Bronchial epithelial cell (primary cell): ENCODE measurements at regions not wholly inside any gene's neighbourhood (a gene's known extent, or its start where the extent isn't known, plus 50 kb on each side); places are given as distances from the start of the nearest gene placed in this dataset.

Source experiments
- DNase-seq: peaks from one replicate; pipeline ENCODE4 v3.0.0-alpha.2; 2010; ENCODE audit warnings: low read depth
- FAIRE-seq: peaks from 2 replicates; lab custom pipeline; 2011; peaks lifted over from hg19 to GRCh38; lab: Jason Lieb, UNC
- H3K27me3 ChIP-seq: 2 replicates; pipeline ENCODE4 v1.5.1; 2011; ENCODE audit warnings: low read length; ENCODE audit not compliant: control insufficient read depth, insufficient read depth
- H3K36me3 ChIP-seq: 2 replicates; pipeline ENCODE4 v1.5.1; 2011; ENCODE audit warnings: low read length; ENCODE audit not compliant: control insufficient read depth, insufficient read depth
- H3K4me3 ChIP-seq: 2 replicates; pipeline ENCODE4 v1.5.1; 2011; ENCODE audit warnings: mild to moderate bottlenecking, low read depth, low read length, control low read depth
- TF ChIP-seq, protein P1 (sequence below): IDR thresholded peaks from 2 replicates; pipeline ENCODE4 v1.5.1; 2011; ENCODE audit warnings: mild to moderate bottlenecking, moderate library complexity, low read length, control low read depth, inconsistent platforms; ENCODE audit not compliant: insufficient read depth, severe bottlenecking

GRCh38 chr6:43847741-43848630 lies 78.0 kb downstream of the VEGFA start:
- Histone ChIP-seq H3K36me3 (no peaks in the 10 kb centered on the region), H3K27me3 (peaks cover 1% of the 10 kb centered on the region), H3K4me3 (no peak overlapping the region)
- FAIRE-seq (no peak), DNase-seq (no peak)
- TF ChIP-seq, protein P1, sequence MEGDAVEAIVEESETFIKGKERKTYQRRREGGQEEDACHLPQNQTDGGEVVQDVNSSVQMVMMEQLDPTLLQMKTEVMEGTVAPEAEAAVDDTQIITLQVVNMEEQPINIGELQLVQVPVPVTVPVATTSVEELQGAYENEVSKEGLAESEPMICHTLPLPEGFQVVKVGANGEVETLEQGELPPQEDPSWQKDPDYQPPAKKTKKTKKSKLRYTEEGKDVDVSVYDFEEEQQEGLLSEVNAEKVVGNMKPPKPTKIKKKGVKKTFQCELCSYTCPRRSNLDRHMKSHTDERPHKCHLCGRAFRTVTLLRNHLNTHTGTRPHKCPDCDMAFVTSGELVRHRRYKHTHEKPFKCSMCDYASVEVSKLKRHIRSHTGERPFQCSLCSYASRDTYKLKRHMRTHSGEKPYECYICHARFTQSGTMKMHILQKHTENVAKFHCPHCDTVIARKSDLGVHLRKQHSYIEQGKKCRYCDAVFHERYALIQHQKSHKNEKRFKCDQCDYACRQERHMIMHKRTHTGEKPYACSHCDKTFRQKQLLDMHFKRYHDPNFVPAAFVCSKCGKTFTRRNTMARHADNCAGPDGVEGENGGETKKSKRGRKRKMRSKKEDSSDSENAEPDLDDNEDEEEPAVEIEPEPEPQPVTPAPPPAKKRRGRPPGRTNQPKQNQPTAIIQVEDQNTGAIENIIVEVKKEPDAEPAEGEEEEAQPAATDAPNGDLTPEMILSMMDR: no peak

DNA sequence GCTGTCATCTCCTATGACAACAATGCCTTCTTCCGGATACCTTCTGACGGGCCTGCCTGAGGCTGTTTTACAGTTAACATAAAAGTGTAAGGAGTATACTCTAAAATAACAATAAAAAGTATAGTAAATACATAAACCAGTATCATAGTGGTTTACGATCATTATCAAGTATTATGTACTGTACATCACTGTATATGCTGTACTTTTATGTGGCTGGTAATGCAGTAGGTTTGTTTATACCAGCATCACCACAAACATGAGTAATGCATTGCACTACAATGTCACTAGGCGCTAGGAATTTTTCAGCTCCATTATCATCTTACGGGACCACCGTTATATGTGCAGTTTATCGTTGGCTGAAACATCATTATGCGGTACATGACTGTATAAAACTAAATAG lies 76.5 kb downstream of the VEGFA start:
- TF ChIP-seq, protein P1: no peak
- no peak for FAIRE-seq
- H3K36me3 ChIP-seq: no peaks in the 10 kb centered on the region

GRCh38 chr6:43845646-43846045 lies 75.6 kb downstream of the VEGFA start:
- no peak for FAIRE-seq
- TF ChIP-seq, protein P1: no peak
- no peaks in the 10 kb centered on the region for H3K36me3 ChIP-seq
- peaks cover 1% of the 10 kb centered on the region for H3K27me3 ChIP-seq
- H3K4me3 ChIP-seq: no peak overlapping the region
- DNase-seq: peak; percentile 58

More for the DNA sequence above, 76.5 kb downstream of the VEGFA start:
- Histone ChIP-seq H3K27me3 (peaks cover 1% of the 10 kb centered on the region), H3K4me3 (no peak overlapping the region)
- DNase-seq: no peak

DNA sequence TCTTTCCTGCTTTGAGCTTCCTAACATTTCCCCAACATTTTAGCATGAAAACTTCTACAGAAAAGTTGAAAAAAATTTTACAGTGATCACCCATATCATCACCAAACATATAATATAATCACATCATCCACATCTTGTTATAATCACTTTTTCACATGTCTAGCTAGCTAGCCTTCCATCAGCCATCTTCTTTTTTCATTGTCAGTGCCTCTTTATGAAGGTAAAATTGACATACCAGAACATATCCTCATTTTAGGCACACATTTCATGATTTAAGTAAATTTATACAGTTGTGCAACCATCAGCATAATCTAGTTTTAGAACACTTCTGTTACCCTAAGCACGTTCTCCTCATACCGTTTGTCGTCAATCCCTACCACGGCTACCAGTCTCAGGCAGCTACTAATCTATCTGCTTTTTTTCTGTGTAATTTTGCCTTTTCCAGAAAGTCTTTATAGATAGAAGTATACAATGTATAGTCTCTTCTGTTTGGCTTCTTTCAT lies 73.7 kb downstream of the VEGFA start:
- no peak for FAIRE-seq
- no peak overlapping the region for H3K4me3 ChIP-seq
- H3K27me3 ChIP-seq: peaks cover 1% of the 10 kb centered on the region
- TF ChIP-seq, protein P1: no peak
- no peak for DNase-seq
- no peaks in the 10 kb centered on the region for H3K36me3 ChIP-seq

- DNase-seq (no peak), FAIRE-seq (peak; percentile 7)
Measured at GRCh38 chr6:43843097-43843645, 73.2 kb downstream of the VEGFA start.

More at GRCh38 chr6:43843097-43843645, 73.2 kb downstream of the VEGFA start:
- TF ChIP-seq, protein P1: no peak
- no peak overlapping the region for H3K4me3 ChIP-seq
- H3K27me3 ChIP-seq: peaks cover 1% of the 10 kb centered on the region
- H3K36me3 ChIP-seq: no peaks in the 10 kb centered on the region
